ENCODE measurements at regions not wholly inside any gene's neighbourhood (a gene's known extent, or its start where the extent isn't known, plus 50 kb on each side); places are given as distances from the start of the nearest gene placed in this dataset.

DNA sequence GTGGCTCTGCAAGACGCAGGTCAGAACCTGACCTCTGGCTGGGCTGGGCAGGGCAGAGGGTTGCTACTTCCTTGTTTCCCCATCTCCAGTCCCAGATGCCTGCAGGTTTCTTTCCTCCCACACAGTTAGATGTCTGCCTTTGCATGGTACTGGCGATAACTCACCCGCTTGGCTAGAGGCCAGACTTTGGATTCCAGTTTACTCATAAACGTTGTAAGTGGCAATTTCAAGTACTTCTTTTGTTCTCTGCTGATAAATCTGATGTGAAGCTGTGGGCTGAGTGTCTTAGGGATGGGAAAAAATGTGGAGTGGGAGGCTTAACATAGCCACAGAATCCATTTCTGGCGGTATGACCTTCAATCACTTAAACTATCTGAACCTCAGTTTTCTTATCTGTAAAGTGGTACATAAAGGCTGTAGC lies 194.2 kb downstream of the EBLN2 start:
- Histone ChIP-seq H2AFZ (ENCODE audit: low read depth, low read length) (no peak overlapping the region), H3K36me3 (replicated peaks; ENCODE audit: low read depth, low read length) (no peaks in the 10 kb centered on the region), H3K27ac (ENCODE audit: low read length) (no peak overlapping the region), H3K9me3 (ENCODE audit: insufficient read depth, low read length) (no peaks in the 10 kb centered on the region), H4K20me1 (ENCODE audit: insufficient read depth, low read length) (no peaks in the 10 kb centered on the region), H3K4me1 (ENCODE audit: low read length) (no peaks in the 10 kb centered on the region), H3K27me3 (ENCODE audit: low read depth, low read length) (peaks cover 17% of the 10 kb centered on the region), H3K79me2 (ENCODE audit: low read length) (no peaks in the 10 kb centered on the region), H3K4me2 (ENCODE audit: low read length) (no peak overlapping the region), H3K4me3 (ENCODE audit: low read length) (no peak overlapping the region), H3K9ac (ENCODE audit: low read length) (no peak overlapping the region)
- TF ChIP-seq EZH2phosphoT487 (IDR thresholded peaks at IDR 0.05; ENCODE audit: low read depth) (no peak), CTCF (IDR thresholded peaks at IDR 0.05; ENCODE audit: low read depth, low read length) (no peak)

GRCh38 chr3:73257186-73257585 lies 195.7 kb downstream of the EBLN2 start:
- Histone ChIP-seq H3K9me3 (ENCODE audit: insufficient read depth, low read length) (no peaks in the 10 kb centered on the region), H2AFZ (ENCODE audit: low read depth, low read length) (no peak overlapping the region), H3K36me3 (replicated peaks; ENCODE audit: low read depth, low read length) (no peaks in the 10 kb centered on the region), H3K4me1 (ENCODE audit: low read length) (no peaks in the 10 kb centered on the region), H4K20me1 (ENCODE audit: insufficient read depth, low read length) (no peaks in the 10 kb centered on the region), H3K9ac (ENCODE audit: low read length) (no peak overlapping the region), H3K27ac (ENCODE audit: low read length) (no peak overlapping the region), H3K27me3 (ENCODE audit: low read depth, low read length) (peaks cover 20% of the 10 kb centered on the region), H3K4me3 (ENCODE audit: low read length) (no peak overlapping the region), H3K79me2 (ENCODE audit: low read length) (no peaks in the 10 kb centered on the region), H3K4me2 (ENCODE audit: low read length) (no peak overlapping the region)
- no peak for TF ChIP-seq CTCF (IDR thresholded peaks at IDR 0.05; ENCODE audit: low read depth, low read length)
- no peak for TF ChIP-seq EZH2phosphoT487 (IDR thresholded peaks at IDR 0.05; ENCODE audit: low read depth)

DNA sequence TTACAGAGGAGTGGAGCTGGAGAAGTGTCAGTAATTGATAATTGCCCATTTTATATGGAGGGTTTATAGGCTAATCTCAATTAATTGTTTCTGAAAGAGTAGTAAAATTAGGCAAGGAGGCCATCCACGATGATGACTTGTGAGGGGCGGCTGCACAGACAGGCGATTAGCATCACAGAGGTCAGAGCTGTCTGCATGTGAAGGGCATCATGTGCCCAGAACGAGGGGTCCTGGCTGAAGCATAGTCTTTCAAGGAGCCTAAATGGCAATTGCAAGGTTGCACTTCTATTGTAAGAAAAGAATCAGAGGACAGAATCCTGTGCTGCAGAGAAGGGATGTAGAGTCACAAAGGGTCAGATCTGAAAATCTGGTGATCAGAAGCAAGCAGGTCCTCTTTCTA lies 196.6 kb downstream of the EBLN2 start:
- H4K20me1 ChIP-seq (ENCODE audit: insufficient read depth, low read length): no peaks in the 10 kb centered on the region
- no peaks in the 10 kb centered on the region for H3K79me2 ChIP-seq (ENCODE audit: low read length)
- peaks cover 20% of the 10 kb centered on the region for H3K27me3 ChIP-seq (ENCODE audit: low read depth, low read length)
- H3K4me1 ChIP-seq (ENCODE audit: low read length): no peaks in the 10 kb centered on the region
- no peak overlapping the region for H3K4me2 ChIP-seq (ENCODE audit: low read length)
- H3K4me3 ChIP-seq (ENCODE audit: low read length): no peak overlapping the region
- no peak overlapping the region for H3K9ac ChIP-seq (ENCODE audit: low read length)
- no peak for TF ChIP-seq EZH2phosphoT487 (IDR thresholded peaks at IDR 0.05; ENCODE audit: low read depth)
- no peak for TF ChIP-seq CTCF (IDR thresholded peaks at IDR 0.05; ENCODE audit: low read depth, low read length)
- H2AFZ ChIP-seq (ENCODE audit: low read depth, low read length): no peak overlapping the region
- no peaks in the 10 kb centered on the region for H3K36me3 ChIP-seq (replicated peaks; ENCODE audit: low read depth, low read length)
- no peak overlapping the region for H3K27ac ChIP-seq (ENCODE audit: low read length)
- no peaks in the 10 kb centered on the region for H3K9me3 ChIP-seq (ENCODE audit: insufficient read depth, low read length)

GRCh38 chr3:73259291-73259690 lies 197.8 kb downstream of the EBLN2 start:
- H3K36me3 ChIP-seq (replicated peaks; ENCODE audit: low read depth, low read length): no peaks in the 10 kb centered on the region
- no peaks in the 10 kb centered on the region for H3K4me1 ChIP-seq (ENCODE audit: low read length)
- H3K27me3 ChIP-seq (ENCODE audit: low read depth, low read length): peaks cover 16% of the 10 kb centered on the region
- H3K79me2 ChIP-seq (ENCODE audit: low read length): no peaks in the 10 kb centered on the region
- no peak overlapping the region for H3K4me3 ChIP-seq (ENCODE audit: low read length)
- TF ChIP-seq EZH2phosphoT487 (IDR thresholded peaks at IDR 0.05; ENCODE audit: low read depth) (no peak), CTCF (IDR thresholded peaks at IDR 0.05; ENCODE audit: low read depth, low read length) (no peak)
- H3K4me2 ChIP-seq (ENCODE audit: low read length): no peak overlapping the region
- H3K27ac ChIP-seq (ENCODE audit: low read length): no peak overlapping the region
- H3K9ac ChIP-seq (ENCODE audit: low read length): no peak overlapping the region
- no peaks in the 10 kb centered on the region for H4K20me1 ChIP-seq (ENCODE audit: insufficient read depth, low read length)
- H2AFZ ChIP-seq (ENCODE audit: low read depth, low read length): no peak overlapping the region
- H3K9me3 ChIP-seq (ENCODE audit: insufficient read depth, low read length): no peaks in the 10 kb centered on the region
